HepG2 (cell line): ENCODE measurements at regions not wholly inside any gene's neighbourhood (a gene's known extent, or its start where the extent isn't known, plus 50 kb on each side); places are given as distances from the start of the nearest gene placed in this dataset.

Experiments
- CTCF ChIP-seq: sonication (generic); formaldehyde crosslinking; IDR thresholded peaks from 2 replicates; pipeline ENCODE4 v1.5.0; 2020; ENCODE audit warnings: mild to moderate bottlenecking, missing genetic modification reagents, moderate library complexity
- EP300 ChIP-seq, 3 experiments: sonication (generic) in 1 of 3; formaldehyde crosslinking in 1 of 3; IDR thresholded peaks; 2 replicates each; pipeline versions ENCODE4 v1.5.1 to v1.6.1; 2011 to 2020; ENCODE audit warnings: low read depth in 2 of 3, low read length in 2 of 3, borderline replicate concordance in 1 of 3, improper control_type of control experiment in 1 of 3, mild to moderate bottlenecking in 1 of 3, missing genetic modification reagents in 1 of 3, moderate library complexity in 1 of 3
- HINFP ChIP-seq: sonication (generic); formaldehyde crosslinking; IDR thresholded peaks from 2 replicates; pipeline ENCODE4 v1.4.0; 2020; ENCODE audit warnings: low read depth, mild to moderate bottlenecking, missing genetic modification reagents
- HNRNPUL1 ChIP-seq: fragments of 200-400 bp; formaldehyde crosslinking; IDR thresholded peaks from 2 replicates; pipeline ENCODE4 v1.6.1; 2017; ENCODE audit warnings: low read depth, mild to moderate bottlenecking, low read length, moderate library complexity
- JARID2 ChIP-seq: sonication (generic); formaldehyde crosslinking; IDR thresholded peaks from 2 replicates; pipeline ENCODE4 v1.8.1; 2023; ENCODE audit warnings: missing genetic modification reagents, inconsistent platforms; ENCODE audit not compliant: insufficient replicate concordance
- RNF2 ChIP-seq: fragments of 450-650 bp; conservative IDR thresholded peaks from 2 replicates; pipeline ENCODE4 v1.6.1; 2016; ENCODE audit warnings: low read depth
- SAP130 ChIP-seq: IDR thresholded peaks from 2 replicates; pipeline ENCODE4 v1.6.1; 2016; ENCODE audit warnings: low read depth
- ZSCAN20 ChIP-seq: sonication (generic); formaldehyde crosslinking; IDR thresholded peaks from 2 replicates; pipeline ENCODE4 v1.4.0; 2020; ENCODE audit warnings: missing genetic modification reagents, mild to moderate bottlenecking, borderline replicate concordance

DNA sequence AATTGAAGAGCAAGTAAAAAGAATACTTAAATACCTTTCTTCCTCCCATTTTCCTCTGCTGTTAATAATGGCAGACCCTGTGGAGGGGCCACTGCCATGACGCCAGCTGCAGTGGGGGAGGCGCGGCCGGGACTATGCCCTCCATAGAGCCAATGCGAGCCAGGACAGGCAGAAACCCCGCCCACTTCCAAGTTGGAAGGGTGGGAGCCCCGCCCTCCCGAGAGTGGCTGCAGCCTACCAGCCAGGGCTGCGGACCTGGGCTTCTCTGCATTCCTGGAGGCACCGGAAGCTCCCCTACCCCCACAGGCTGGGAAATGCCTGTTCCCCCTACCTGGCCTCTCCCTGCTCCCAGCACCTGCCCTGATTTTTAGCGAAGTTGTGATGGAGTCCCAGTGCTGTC, 439.4 kb upstream of the CDH19 start:
- TF ChIP-seq EP300 (IDR thresholded peaks at IDR 0.05; ENCODE audit: low read depth in 2 of 2, low read length in 2 of 2) = no peak
- TF ChIP-seq EP300 (CRISPR knock-in tag; IDR thresholded peaks at IDR 0.05; ENCODE audit: borderline replicate concordance) = no peak
- TF ChIP-seq JARID2 (CRISPR knock-in tag) = no peak
- no peak for TF ChIP-seq RNF2
- no peak for TF ChIP-seq HINFP (CRISPR knock-in tag)
- no peak for TF ChIP-seq CTCF
- no peak for TF ChIP-seq ZSCAN20
- no peak for TF ChIP-seq HNRNPUL1
- no peak for TF ChIP-seq SAP130
